Right lobe of liver (tissue), 4 donors: ENCODE measurements at regions not wholly inside any gene's neighbourhood (a gene's known extent, or its start where the extent isn't known, plus 50 kb on each side); places are given as distances from the start of the nearest gene placed in this dataset.

Experiments
- POLR2A ChIP-seq: fragments of 450-650 bp; IDR thresholded peaks from one replicate; pipeline ENCODE4 v1.6.1; 2017; ENCODE audit warnings: antibody characterized with exemption, mild to moderate bottlenecking
- TF ChIP-seq, protein P1 (sequence below), 4 donors: fragments of 200-600 bp in 3 of 4; fragments of 450-650 bp in 1 of 4; IDR thresholded peaks; one replicate each; pipeline versions ENCODE4 v1.5.1 to v1.8.0; 2016 to 2022; ENCODE audit warnings: antibody characterized with exemption in 4 of 4, mild to moderate bottlenecking in 2 of 4
- donor health status: DM: no; HTN: no; CAD: no.
- donor health status: DM: no; HTN: no; CAD: no.
- donor health status: DM: no; HTN: yes; CAD: no.

DNA sequence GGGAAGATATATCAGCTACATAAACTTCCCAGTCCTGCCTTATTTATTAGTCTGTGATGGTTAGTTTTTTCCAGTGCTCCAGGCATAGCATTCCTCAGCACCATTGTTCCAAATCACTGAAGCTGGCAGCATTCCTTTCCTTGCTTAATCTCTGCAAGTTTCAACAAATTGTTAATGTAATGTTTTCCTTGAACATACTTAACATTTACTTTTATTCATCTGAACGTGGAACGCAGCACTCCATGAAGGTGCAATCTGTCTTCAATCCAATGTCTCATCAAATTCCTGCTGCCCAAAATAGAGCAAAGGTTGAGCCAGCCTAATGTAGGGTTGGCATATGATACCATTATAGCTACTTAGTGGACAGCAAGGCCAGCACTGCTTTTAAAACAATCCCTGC lies 441.1 kb upstream of the RBFOX1 start:
- TF ChIP-seq, protein P1, sequence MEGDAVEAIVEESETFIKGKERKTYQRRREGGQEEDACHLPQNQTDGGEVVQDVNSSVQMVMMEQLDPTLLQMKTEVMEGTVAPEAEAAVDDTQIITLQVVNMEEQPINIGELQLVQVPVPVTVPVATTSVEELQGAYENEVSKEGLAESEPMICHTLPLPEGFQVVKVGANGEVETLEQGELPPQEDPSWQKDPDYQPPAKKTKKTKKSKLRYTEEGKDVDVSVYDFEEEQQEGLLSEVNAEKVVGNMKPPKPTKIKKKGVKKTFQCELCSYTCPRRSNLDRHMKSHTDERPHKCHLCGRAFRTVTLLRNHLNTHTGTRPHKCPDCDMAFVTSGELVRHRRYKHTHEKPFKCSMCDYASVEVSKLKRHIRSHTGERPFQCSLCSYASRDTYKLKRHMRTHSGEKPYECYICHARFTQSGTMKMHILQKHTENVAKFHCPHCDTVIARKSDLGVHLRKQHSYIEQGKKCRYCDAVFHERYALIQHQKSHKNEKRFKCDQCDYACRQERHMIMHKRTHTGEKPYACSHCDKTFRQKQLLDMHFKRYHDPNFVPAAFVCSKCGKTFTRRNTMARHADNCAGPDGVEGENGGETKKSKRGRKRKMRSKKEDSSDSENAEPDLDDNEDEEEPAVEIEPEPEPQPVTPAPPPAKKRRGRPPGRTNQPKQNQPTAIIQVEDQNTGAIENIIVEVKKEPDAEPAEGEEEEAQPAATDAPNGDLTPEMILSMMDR (IDR thresholded peaks at IDR 0.05): no peak
- TF ChIP-seq POLR2A: no peak
